ENCODE measurements at regions not wholly inside any gene's neighbourhood (a gene's known extent, or its start where the extent isn't known, plus 50 kb on each side); places are given as distances from the start of the nearest gene placed in this dataset.
"Not testable (repeated sequence)": the region's sequence is repeated elsewhere in the genome, so short reads cannot be mapped to it uniquely, and the experiment has no call there.

GRCh38 chr6:168170841-168171601 lies 92.0 kb upstream of the FRMD1 start:
- Histone ChIP-seq H3K4me1 (ENCODE audit: control insufficient read depth, insufficient read depth, low read length) (no peaks in the 10 kb centered on the region), H3K9me3 (ENCODE audit: control insufficient read depth, low read length) (no peaks in the 10 kb centered on the region), H3K9ac (ENCODE audit: extremely low read depth, low read length, poor library complexity, severe bottlenecking) (no peak overlapping the region), H3K27ac (ENCODE audit: low read depth, low read length) (no peak overlapping the region), H3K36me3 (ENCODE audit: control insufficient read depth, insufficient read depth, low read length) (no peaks in the 10 kb centered on the region), H3K27me3 (ENCODE audit: control insufficient read depth, insufficient read depth, low read length, poor library complexity, severe bottlenecking) (no peaks in the 10 kb centered on the region), H3K4me3 (ENCODE audit: low read length) (no peak overlapping the region)
- peak; percentile 40 for DNase-seq
- Mint-ChIP-seq H3K9me3 (peaks cover 4% of the 10 kb centered on the region), H3K4me1 (peaks cover 3% of the 10 kb centered on the region), H3K27me3 (ENCODE audit: insufficient read depth) (no peaks in the 10 kb centered on the region), H3K27ac (no peak overlapping the region), H3K36me3 (ENCODE audit: low read depth) (no peaks in the 10 kb centered on the region), H3K4me3 (no peak overlapping the region)
- WGBS, 2 experiments (ENCODE audit: insufficient coverage in 1 of 2, insufficient read length in 1 of 2), result 89 to 92% methylated on average over 14 to 16 of the region's 16 CpGs
- no peak for TF ChIP-seq CTCF (conservative IDR thresholded peaks at IDR 0.05)

DNA sequence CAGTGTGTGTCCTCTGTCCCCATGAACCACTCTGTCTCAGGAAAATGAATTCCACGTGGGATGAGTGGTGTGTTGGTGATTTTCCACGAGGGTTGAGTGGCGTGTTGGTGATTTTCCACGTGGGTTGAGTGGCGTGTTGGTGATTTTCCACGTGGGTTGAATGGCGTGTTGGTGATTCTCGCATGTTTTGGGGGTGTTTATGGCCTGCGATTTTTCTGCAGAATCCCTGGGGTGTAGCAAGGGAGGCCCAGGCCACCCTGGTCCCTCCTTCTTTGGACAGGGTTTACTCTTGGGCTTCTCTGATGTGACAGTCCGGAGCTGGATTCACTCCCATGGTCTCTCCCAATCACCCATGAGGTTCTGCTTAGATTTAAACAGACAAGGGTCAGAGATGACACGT lies 90.6 kb upstream of the FRMD1 start:
- Histone ChIP-seq H3K27me3 (ENCODE audit: control insufficient read depth, insufficient read depth, low read length, poor library complexity, severe bottlenecking) (no peaks in the 10 kb centered on the region), H3K9me3 (ENCODE audit: control insufficient read depth, low read length) (no peaks in the 10 kb centered on the region), H3K27ac (ENCODE audit: low read depth, low read length) (no peak overlapping the region), H3K9ac (ENCODE audit: extremely low read depth, low read length, poor library complexity, severe bottlenecking) (no peak overlapping the region), H3K4me3 (ENCODE audit: low read length) (no peak overlapping the region), H3K36me3 (ENCODE audit: control insufficient read depth, insufficient read depth, low read length) (no peaks in the 10 kb centered on the region), H3K4me1 (ENCODE audit: control insufficient read depth, insufficient read depth, low read length) (no peaks in the 10 kb centered on the region)
- Mint-ChIP-seq H3K27ac (no peak overlapping the region), H3K9me3 (peaks cover 4% of the 10 kb centered on the region), H3K27me3 (ENCODE audit: insufficient read depth) (no peaks in the 10 kb centered on the region), H3K4me1 (peaks cover 3% of the 10 kb centered on the region), H3K4me3 (no peak overlapping the region), H3K36me3 (ENCODE audit: low read depth) (no peaks in the 10 kb centered on the region)
- peak; percentile 17 for DNase-seq
- TF ChIP-seq CTCF (conservative IDR thresholded peaks at IDR 0.05), result no peak
- WGBS, 2 experiments (ENCODE audit: insufficient coverage in 1 of 2, insufficient read length in 1 of 2), result 91 to 100% methylated on average over 4 to 11 of the region's 11 CpGs

GRCh38 chr6:168168936-168169335 lies 89.9 kb upstream of the FRMD1 start:
- H3K27me3 Mint-ChIP-seq (ENCODE audit: insufficient read depth); H3K27ac ChIP-seq (ENCODE audit: low read depth, low read length); H3K4me3 Mint-ChIP-seq; H3K36me3 ChIP-seq (ENCODE audit: control insufficient read depth, insufficient read depth, low read length); H3K4me1 Mint-ChIP-seq; H3K27me3 ChIP-seq (ENCODE audit: control insufficient read depth, insufficient read depth, low read length, poor library complexity, severe bottlenecking); H3K27ac Mint-ChIP-seq; H3K9ac ChIP-seq (ENCODE audit: extremely low read depth, low read length, poor library complexity, severe bottlenecking); DNase-seq; H3K4me3 ChIP-seq (ENCODE audit: low read length); H3K4me1 ChIP-seq (ENCODE audit: control insufficient read depth, insufficient read depth, low read length); H3K9me3 Mint-ChIP-seq; H3K36me3 Mint-ChIP-seq (ENCODE audit: low read depth); H3K9me3 ChIP-seq (ENCODE audit: control insufficient read depth, low read length): not testable (repeated sequence)
- WGBS, 2 experiments (ENCODE audit: insufficient coverage in 1 of 2, insufficient read length in 1 of 2), result 94 to 96% methylated on average over 5 to 10 of the region's 12 CpGs

DNA sequence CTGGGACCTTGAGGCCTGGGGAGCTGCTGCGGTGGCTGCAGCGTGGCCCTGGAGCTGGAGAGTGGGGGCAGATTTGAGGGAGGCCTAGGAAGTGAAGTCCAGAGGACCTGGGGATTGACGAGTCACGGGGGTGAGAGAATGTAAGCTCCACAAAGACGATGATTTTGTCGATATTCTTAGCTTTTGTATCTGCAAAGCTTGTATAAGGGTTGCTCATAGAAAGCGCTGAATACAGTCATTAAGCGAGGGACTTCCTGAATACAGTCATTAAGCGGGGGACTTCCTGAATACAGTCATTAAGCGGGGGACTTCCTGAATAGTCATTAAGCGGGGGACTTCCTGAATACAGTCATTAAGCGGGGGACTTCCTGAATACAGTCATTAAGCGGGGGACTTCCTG lies 89.3 kb upstream of the FRMD1 start:
- not testable (repeated sequence) for DNase-seq; H3K4me3 Mint-ChIP-seq; H3K4me1 Mint-ChIP-seq; H3K36me3 Mint-ChIP-seq (ENCODE audit: low read depth); H3K36me3 ChIP-seq (ENCODE audit: control insufficient read depth, insufficient read depth, low read length); H3K9me3 Mint-ChIP-seq; H3K4me1 ChIP-seq (ENCODE audit: control insufficient read depth, insufficient read depth, low read length); H3K9ac ChIP-seq (ENCODE audit: extremely low read depth, low read length, poor library complexity, severe bottlenecking); H3K9me3 ChIP-seq (ENCODE audit: control insufficient read depth, low read length); H3K27ac Mint-ChIP-seq; H3K27me3 ChIP-seq (ENCODE audit: control insufficient read depth, insufficient read depth, low read length, poor library complexity, severe bottlenecking); H3K27me3 Mint-ChIP-seq (ENCODE audit: insufficient read depth); H3K4me3 ChIP-seq (ENCODE audit: low read length); H3K27ac ChIP-seq (ENCODE audit: low read depth, low read length)
- 97% methylated on average over 8 to 9 of the region's 13 CpGs for WGBS, 2 experiments (ENCODE audit: insufficient coverage in 1 of 2, insufficient read length in 1 of 2)

All from endodermal cell (in vitro differentiated cells).